Liver (tissue), 3 donors: ENCODE measurements at regions not wholly inside any gene's neighbourhood (a gene's known extent, or its start where the extent isn't known, plus 50 kb on each side); places are given as distances from the start of the nearest gene placed in this dataset.

Experiments
- FOXA1 ChIP-seq: IDR thresholded peaks from 2 replicates; pipeline ENCODE4 v1.6.1; 2016; ENCODE audit warnings: antibody characterized with exemption
- SP1 ChIP-seq: IDR thresholded peaks from 2 replicates; pipeline ENCODE4 v1.6.1; 2018; ENCODE audit warnings: antibody characterized with exemption, mild to moderate bottlenecking
- ZBTB33 ChIP-seq: IDR thresholded peaks from 2 replicates; pipeline ENCODE4 v1.6.1; 2016; ENCODE audit warnings: antibody characterized with exemption
- TF ChIP-seq, protein P1 (sequence below): fragments of 150-350 bp; IDR thresholded peaks from 2 replicates; pipeline ENCODE4 v1.5.1; 2017; ENCODE audit warnings: improper control_type of control experiment, low read depth, low read length; ENCODE audit not compliant: missing input control
- TF ChIP-seq, protein P2 (sequence below): IDR thresholded peaks from 2 replicates; pipeline ENCODE4 v1.6.1; 2016; ENCODE audit warnings: antibody characterized with exemption
- donor health status: healthy.
- donor health status: healthy.

DNA sequence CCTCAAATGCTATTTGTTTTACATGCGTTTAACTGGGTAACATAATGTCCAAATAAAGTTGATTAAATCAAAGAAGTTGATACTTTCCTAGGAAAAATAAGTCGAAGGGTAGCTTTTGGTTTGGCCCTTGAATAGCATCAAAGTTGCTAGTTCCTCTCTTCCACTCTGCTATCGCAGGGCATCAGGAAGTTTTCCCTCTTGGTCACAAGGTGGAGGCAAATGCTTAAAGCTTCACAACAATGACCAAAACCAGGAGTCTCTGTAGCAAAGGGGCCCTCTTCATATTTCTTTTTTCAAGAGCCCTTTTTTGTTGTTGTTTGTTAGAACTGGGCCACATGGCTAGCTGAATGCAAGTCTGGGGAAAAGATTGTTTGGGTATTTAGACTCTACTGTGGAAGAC is 668.4 kb downstream of the KCNT2 start:
- TF ChIP-seq ZBTB33 (no peak), SP1 (no peak), FOXA1 (no peak)
- TF ChIP-seq, protein P1, sequence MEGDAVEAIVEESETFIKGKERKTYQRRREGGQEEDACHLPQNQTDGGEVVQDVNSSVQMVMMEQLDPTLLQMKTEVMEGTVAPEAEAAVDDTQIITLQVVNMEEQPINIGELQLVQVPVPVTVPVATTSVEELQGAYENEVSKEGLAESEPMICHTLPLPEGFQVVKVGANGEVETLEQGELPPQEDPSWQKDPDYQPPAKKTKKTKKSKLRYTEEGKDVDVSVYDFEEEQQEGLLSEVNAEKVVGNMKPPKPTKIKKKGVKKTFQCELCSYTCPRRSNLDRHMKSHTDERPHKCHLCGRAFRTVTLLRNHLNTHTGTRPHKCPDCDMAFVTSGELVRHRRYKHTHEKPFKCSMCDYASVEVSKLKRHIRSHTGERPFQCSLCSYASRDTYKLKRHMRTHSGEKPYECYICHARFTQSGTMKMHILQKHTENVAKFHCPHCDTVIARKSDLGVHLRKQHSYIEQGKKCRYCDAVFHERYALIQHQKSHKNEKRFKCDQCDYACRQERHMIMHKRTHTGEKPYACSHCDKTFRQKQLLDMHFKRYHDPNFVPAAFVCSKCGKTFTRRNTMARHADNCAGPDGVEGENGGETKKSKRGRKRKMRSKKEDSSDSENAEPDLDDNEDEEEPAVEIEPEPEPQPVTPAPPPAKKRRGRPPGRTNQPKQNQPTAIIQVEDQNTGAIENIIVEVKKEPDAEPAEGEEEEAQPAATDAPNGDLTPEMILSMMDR = no peak
- TF ChIP-seq, protein P2, sequence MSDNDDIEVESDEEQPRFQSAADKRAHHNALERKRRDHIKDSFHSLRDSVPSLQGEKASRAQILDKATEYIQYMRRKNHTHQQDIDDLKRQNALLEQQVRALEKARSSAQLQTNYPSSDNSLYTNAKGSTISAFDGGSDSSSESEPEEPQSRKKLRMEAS = no peak
